Cardiac muscle cell (in vitro differentiated cells and primary cell): ENCODE measurements at regions not wholly inside any gene's neighbourhood (a gene's known extent, or its start where the extent isn't known, plus 50 kb on each side); places are given as distances from the start of the nearest gene placed in this dataset.

Source experiments
- DNase-seq, 2 donors: peaks; one replicate each; pipeline versions ENCODE4 v3.0.0 to v3.0.0-alpha.2; 2010 to 2017; ENCODE audit warnings: low read depth in 1 of 2, low spot score in 1 of 2
- H3K27ac ChIP-seq: fragments of 200-600 bp; sonication (generic); 2 replicates; pipeline ENCODE4 v1.5.1; 2016
- H3K27me3 ChIP-seq: fragments of 200-600 bp; sonication (generic); 2 replicates; pipeline ENCODE4 v1.6.0; 2016; ENCODE audit warnings: control low read depth
- H3K36me3 ChIP-seq: fragments of 200-600 bp; sonication (generic); 2 replicates; pipeline ENCODE4 v1.5.1; 2016; ENCODE audit warnings: control low read depth
- H3K4me1 ChIP-seq: fragments of 200-600 bp; sonication (generic); 2 replicates; pipeline ENCODE4 v1.8.1; 2017; ENCODE audit warnings: low read depth, mild to moderate bottlenecking, mixed run types
- H3K4me3 ChIP-seq: fragments of 200-600 bp; sonication (generic); 2 replicates; pipeline ENCODE4 v1.5.1; 2016; ENCODE audit warnings: mild to moderate bottlenecking
- H3K9me3 ChIP-seq: fragments of 200-600 bp; sonication (generic); 2 replicates; pipeline ENCODE4 v1.5.1; 2017; ENCODE audit warnings: low read depth, mild to moderate bottlenecking, control low read depth
- CTCF ChIP-seq: IDR thresholded peaks from 2 replicates; pipeline ENCODE4 v1.5.1; 2012; ENCODE audit warnings: low read depth, mild to moderate bottlenecking, low read length

DNA sequence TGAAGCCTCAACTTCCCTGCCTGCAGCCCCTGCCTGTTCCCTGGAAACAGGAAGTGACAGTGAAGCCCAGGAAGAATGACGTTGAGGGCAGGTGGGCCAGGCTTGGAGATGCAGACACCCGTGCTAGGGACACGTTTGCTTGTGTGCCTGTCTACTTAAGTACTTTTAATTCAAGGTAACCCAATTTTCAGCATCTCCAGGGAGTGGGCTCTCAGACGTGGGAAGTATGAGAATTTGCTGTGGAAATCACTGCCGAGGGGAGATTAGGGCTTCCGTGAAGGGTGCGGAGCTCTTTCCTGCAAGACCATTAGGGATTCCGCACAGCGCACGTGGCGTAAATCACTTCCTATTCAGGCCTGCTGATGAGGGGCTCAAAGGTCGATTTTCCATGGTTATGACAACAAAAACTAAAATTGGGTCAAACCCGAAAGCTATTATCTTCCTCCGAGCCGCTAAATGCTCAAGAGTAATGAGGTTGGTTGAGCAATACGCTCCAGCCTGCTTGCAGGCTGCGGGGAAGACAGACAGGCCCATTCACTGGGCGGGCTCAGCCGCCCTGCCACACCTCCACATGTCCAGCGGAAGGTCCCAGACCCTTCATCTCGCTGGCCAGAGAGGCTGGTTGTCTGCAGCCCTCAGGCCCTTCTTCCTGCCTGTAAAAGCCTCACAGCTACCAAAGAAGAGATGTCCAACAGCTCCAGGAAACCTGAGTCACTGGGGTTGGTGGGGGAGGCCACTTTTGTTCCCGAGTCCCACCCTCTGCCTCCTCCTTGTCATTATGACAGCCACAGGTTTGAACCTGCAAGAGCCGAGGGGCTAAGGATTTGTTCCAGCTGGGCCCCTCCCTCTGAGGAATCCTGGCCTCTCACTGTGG lies 109.9 kb downstream of the RBFOX3 start:
- no peak overlapping the region for H3K4me3 ChIP-seq
- H3K4me1 ChIP-seq = peaks cover 10% of the 10 kb centered on the region
- DNase-seq = peak in 1 of 2 donors; percentile 44
- H3K27ac ChIP-seq = no peak overlapping the region
- H3K9me3 ChIP-seq = no peaks in the 10 kb centered on the region
- no peaks in the 10 kb centered on the region for H3K27me3 ChIP-seq
- no peak for TF ChIP-seq CTCF
- no peaks in the 10 kb centered on the region for H3K36me3 ChIP-seq

DNA sequence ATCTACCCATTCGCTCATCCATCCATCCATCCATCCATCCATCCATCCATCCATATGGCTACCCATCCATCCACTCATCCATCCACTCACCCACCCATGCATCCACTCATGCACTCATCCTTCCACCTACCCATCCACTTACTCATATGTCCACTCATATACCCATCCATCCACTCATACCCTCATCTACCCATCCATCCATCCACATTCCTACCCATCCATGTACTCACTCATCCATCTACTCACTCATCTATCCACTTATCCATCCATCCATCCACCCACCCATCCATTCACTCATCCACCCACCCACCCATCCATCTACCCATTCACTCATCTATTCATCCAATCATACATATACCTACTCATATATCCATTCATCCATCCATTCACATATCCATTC lies 112.0 kb downstream of the RBFOX3 start:
- Histone ChIP-seq H3K9me3 (no peaks in the 10 kb centered on the region), H3K27me3 (no peaks in the 10 kb centered on the region), H3K36me3 (no peaks in the 10 kb centered on the region), H3K4me1 (peaks cover 10% of the 10 kb centered on the region), H3K27ac (no peak overlapping the region), H3K4me3 (no peak overlapping the region)
- no peak for TF ChIP-seq CTCF
- no peak for DNase-seq

DNA sequence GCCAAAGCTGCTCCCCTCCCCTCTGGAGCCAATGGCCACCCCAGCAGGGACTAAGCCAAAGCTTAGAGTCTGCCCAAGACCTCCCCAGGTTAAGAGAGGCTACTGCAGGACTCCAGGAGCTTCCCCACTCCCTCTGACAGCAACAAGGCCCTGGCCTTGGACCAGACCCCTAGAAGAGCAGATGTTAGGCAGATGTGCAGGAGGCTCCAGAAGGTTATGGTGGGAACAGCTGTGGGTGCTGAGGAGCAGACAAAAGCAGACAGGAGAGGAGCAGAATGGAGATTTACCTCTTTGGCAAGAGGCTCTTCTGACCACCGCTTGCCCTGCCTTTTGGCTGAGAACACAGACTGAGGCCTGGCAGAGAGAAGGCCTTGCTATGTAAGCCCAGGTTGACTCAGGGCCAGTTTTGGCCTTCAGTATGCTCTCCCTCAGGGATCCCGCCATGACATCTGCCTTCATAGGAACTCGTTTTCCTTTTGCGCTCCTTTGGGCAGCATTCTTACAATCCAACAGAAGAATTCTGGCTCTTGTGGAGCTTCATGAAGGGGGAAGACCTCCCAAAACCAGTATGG lies 113.0 kb downstream of the RBFOX3 start:
- Histone ChIP-seq H3K4me1 (peaks cover 10% of the 10 kb centered on the region), H3K9me3 (no peaks in the 10 kb centered on the region)

DNA sequence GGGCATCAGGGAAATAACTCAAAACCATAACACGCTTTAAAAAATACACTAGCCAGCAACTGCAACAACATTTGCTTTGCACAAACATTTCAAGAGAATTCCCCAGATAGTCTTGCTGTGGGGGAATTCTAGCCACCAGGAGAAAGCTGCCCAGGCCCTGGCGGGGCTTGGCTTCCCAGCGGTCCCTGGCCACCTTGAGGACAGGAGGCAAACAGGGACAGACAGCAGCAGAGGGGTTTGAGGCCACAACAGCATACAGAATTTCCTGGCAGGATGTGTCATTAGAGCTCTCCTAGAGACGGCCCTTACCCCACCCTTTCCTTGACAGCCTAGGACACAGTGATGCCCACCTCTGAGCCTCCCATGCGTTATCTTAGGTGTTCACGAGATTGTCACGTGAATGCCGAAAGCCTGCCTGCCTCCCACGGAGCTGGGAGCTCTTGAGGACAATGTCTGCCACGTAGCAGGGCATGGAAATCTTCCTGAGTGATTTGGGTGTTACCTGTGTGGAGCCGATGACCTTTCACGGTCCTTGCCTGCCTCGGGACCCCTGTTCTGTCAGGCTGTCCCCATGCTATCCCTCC lies 114.3 kb downstream of the RBFOX3 start:
- Histone ChIP-seq H3K36me3 (no peaks in the 10 kb centered on the region), H3K4me1 (peaks cover 9% of the 10 kb centered on the region), H3K4me3 (no peak overlapping the region), H3K27ac (no peak overlapping the region), H3K27me3 (no peaks in the 10 kb centered on the region), H3K9me3 (no peaks in the 10 kb centered on the region)
- DNase-seq = no peak
- no peak for TF ChIP-seq CTCF

More for the DNA sequence above, 113.0 kb downstream of the RBFOX3 start:
- Histone ChIP-seq H3K4me3 (no peak overlapping the region), H3K27me3 (no peaks in the 10 kb centered on the region), H3K36me3 (no peaks in the 10 kb centered on the region), H3K27ac (no peak overlapping the region)
- no peak for DNase-seq
- no peak for TF ChIP-seq CTCF

DNA sequence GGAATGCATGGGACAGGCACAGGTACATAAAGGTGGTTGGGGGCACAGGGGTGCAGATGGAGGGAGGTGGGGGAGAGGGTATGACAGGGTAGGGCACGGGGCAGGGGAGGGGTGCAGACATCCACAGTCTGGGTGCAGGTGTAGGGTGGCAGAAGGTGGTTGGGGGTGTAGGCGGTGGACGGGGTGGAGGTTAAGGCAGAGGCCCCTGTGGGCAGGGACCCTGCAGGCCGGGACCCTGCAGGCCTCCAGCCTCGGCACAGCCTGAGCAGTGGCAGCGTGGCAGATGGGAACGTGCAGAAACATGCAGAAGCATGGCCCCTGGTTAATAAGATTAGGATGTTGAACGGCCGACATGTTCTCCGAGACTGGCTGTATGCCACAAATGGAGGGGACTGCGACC lies 115.2 kb downstream of the RBFOX3 start:
- peaks cover under 1% of the 10 kb centered on the region for H3K4me1 ChIP-seq
- H3K36me3 ChIP-seq = no peaks in the 10 kb centered on the region
- TF ChIP-seq CTCF = no peak
- H3K4me3 ChIP-seq = no peak overlapping the region
- H3K27me3 ChIP-seq = no peaks in the 10 kb centered on the region
- no peak for DNase-seq
- no peak overlapping the region for H3K27ac ChIP-seq
- H3K9me3 ChIP-seq = no peaks in the 10 kb centered on the region
